NT2/D1 (cell line): ENCODE measurements at regions not wholly inside any gene's neighbourhood (a gene's known extent, or its start where the extent isn't known, plus 50 kb on each side); places are given as distances from the start of the nearest gene placed in this dataset.

Source experiments
- YY1 ChIP-seq: IDR thresholded peaks from 2 replicates; pipeline ENCODE4 v1.6.1; 2011; ENCODE audit not compliant: insufficient read length, insufficient read depth
- ZNF274 ChIP-seq: IDR thresholded peaks from 2 replicates; pipeline ENCODE4 v1.6.1; 2011; ENCODE audit warnings: mild to moderate bottlenecking, low read depth, low read length

- TF ChIP-seq ZNF274: no peak
- no peak for TF ChIP-seq YY1
Observed at GRCh38 chr6:164377348-164377918, 932.0 kb downstream of the C6orf118 start.
